ENCODE measurements at regions not wholly inside any gene's neighbourhood (a gene's known extent, or its start where the extent isn't known, plus 50 kb on each side); places are given as distances from the start of the nearest gene placed in this dataset.

DNA sequence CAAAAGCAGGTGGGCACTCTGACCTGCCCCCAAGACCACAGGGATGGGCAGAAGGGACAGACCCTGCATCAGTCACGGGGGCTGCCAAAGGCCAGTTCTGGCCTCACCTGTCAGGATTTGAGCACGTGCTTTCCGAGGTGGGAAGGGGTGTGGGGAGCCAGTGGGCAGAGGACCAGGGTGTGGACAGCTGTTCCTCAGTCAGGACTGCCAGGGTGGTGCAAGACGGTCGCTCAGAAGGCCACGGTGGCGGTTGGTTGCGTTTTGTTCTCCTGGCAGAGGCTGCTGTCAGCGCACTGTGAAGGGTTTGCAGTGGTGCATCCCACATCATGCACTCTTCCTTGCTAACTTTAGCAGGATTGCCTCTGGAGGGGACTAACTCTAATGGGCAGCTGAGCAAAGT, 665.3 kb upstream of the RAB6C start:
- TF ChIP-seq POLR2A (IDR thresholded peaks at IDR 0.05) (no peak), CTCF (IDR thresholded peaks at IDR 0.05) (no peak)

Measured in right lobe of liver (tissue), 4 donors.